Dermis microvascular lymphatic vessel endothelial cell (primary cell): ENCODE measurements at regions not wholly inside any gene's neighbourhood (a gene's known extent, or its start where the extent isn't known, plus 50 kb on each side); places are given as distances from the start of the nearest gene placed in this dataset.

Experiments
- DNase-seq, 2 donors: peaks; one replicate each; pipeline versions ENCODE4 v3.0.0 to v3.0.0-alpha.2; 2010; ENCODE audit warnings: low read depth in 2 of 2

DNA sequence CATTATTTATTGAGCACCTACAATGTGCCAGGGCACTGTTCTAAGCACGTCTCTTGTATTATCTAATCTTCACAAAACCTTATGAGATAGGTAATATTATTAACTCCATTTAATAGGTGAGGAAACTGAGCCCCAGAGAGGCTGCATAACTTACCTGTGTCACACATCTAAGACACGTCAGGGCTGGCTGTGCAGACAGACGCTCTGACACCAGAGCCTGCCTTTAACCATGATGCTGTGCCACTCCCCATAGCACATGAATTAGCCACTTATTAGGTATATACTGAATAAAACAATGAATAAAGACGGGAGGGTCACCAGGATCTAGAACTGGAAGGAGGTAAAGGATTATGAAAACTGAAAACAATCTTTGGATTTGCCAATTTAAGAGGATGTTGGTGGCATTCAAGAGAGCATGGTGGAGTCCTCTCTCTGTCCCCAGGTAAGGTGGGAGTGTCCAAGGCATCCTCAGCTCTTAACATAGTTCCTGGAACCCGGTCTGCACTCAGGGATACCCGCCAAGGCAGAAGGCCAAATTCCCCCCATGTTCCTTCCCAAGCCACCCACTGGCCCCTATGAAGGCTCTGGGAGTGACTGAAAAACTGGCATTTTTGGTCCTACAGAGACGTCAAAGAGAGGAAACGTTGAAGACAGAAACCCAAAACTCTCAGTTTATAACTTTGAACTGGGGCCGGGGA lies 479.7 kb downstream of the FOXO1 start:
- no peak for DNase-seq

- no peak for DNase-seq
Measured at GRCh38 chr13:40187324-40187795, 479.1 kb downstream of the FOXO1 start.

DNA sequence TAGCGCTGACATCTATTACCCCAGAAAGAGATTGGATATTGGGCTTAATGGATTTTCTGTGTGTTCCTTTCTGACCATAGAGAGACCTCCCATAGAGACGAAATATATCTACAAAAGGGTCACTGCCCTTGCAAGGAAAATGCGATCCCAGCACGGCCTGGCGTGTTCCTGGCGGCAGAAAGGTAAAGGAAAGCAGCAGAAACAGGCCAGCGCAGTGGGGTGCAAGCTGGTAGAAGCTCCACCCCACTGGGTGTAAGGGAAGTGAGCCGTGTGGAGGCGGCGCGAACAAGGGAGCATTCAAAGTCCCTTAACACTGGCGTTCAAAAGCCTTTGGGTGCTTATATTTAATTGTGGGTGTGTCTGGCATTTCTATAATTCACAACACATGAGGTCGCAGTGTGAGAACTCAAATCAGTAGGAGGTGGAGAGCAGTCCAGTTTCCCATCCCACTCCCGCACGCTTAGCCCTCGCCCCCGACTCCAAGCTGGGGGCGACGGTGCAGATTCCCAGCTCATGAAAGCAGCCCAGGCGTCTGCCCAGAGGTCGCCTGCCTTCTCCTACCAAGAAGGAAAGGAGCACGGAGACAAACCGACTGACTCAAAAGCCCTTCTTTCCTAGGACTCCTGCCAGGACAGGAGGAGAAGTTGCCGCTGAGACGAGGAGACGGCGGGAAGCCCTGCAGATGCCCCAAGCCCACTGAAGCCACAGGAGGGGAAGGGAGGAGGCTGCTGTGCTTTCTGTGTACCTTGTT lies 478.4 kb downstream of the FOXO1 start:
- no peak for DNase-seq

DNA sequence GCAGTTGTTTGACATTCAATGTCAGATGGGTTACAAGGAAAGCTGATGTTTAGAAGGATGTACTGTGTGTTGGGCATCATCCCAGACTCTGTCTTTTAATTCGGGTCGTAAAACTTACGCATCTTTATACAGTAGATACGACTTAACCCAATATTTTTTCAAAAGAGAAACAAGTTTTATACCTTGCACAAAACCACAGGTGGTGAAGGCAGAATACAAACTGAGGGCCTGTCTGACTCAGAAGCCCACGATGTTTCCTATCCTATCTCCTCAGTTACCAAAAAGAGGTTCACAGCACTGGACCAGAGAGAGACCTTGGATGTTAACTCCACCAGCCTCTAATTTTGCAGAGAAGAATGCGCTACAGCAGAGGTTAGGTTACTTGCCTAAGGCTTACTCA lies 477.0 kb downstream of the FOXO1 start:
- no peak for DNase-seq

GRCh38 chr13:40189898-40190630 lies 476.4 kb downstream of the FOXO1 start:
- DNase-seq: no peak

DNA sequence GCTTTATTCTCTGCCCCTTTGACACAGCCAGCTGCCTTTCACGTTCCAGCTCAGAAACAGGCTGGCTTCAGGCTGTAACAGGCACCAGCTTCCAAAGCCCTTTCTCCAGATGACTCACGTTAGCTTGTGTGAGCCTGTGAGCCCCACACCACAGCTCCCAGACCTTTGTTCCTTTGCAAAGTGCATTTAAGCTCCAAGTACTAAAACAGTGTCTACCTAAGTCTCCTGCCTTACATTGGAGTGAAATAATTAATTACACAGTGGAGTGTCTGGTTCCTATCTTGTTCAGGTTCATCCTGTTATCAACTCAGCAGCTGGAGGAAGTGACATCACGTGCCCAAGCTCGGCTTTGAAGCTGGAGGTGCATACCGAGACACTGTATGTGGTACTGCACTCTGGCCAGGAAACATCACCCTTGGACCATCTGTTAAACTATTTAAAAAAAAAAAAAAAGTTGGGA lies 475.8 kb downstream of the FOXO1 start:
- peak; percentile 37 to 85 for DNase-seq

- DNase-seq: peak in 1 of 2 donors; percentile 5
Measured at GRCh38 chr13:40191186-40191980, 475.1 kb downstream of the FOXO1 start.

DNA sequence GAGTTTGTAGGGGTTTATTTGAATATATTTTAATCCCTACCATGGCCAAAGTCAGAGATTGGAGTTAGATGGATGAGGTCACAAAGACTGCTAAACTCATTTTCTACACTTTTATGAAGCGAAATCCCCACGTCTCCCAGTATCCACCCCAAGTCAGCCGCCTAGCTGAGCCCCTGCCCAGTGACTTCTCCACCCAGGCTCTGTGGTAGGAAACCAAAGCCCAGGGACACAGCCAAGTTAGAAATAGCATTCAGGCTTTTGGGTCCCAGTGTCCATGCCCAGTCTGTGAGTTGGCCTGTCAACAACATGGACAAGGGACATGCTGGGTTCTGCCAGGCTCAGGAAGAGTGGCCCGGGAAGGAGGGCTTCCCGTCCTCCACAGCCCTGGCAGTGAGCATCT lies 474.0 kb downstream of the FOXO1 start:
- DNase-seq: no peak

GRCh38 chr13:40192858-40193257 lies 473.6 kb downstream of the FOXO1 start:
- DNase-seq: no peak

- peak; percentile 64 to 72 for DNase-seq
Measured at GRCh38 chr13:40193286-40194223, 472.9 kb downstream of the FOXO1 start.

DNA sequence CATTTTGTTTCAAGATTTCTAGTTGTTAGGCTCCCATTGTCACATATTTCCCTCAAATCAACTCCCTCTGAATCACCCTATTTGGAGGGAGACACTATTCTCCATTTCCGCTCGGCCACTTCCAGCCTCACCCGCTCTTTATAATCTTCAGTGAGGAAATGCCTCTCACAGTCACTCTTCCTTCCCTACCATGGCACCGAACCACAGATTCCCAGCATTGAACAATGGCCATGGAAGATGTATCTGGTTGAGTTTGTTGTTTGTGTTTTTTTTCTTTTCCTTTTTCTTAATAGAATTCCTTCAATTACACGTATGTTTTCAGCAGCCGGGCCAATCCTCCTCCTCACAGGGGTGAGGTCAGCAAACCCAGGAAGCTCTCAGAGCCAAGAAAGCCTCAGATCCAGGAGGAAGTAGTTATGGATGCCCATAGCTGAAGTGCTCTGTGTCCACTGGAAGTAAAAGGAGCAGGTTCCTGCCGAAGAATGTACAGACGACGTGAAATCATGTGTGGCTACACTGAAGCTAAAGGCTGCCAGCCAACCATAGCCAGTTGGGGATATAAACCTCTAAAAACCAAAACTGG lies 472.1 kb downstream of the FOXO1 start:
- DNase-seq: peak; percentile 86 to 96

- DNase-seq: no peak
Measured at GRCh38 chr13:40197049-40197448, 469.4 kb downstream of the FOXO1 start.

- DNase-seq: no peak
Measured at GRCh38 chr13:40197936-40198595, 468.4 kb downstream of the FOXO1 start.

- DNase-seq: peak in 1 of 2 donors; percentile 10
Measured at GRCh38 chr13:40200273-40200978, 466.0 kb downstream of the FOXO1 start.

DNA sequence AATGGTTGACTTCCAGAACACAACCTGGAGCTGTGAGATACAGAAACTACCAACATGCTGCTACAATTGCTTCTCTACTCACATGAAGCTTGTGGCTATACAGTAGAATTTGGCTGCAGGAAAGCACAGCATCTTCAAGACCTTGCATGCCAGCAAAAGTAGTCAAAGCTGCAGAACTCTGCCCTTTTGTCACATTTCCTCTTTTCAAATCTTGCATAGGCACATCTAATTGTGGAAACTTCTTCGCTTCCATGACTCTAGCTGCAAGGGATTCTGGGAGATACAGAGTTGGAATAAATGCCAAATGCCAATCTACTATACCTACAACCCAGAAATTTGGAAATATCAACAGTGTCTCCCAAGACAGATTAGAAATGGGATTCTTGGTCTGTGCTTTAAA lies 462.2 kb downstream of the FOXO1 start:
- DNase-seq: no peak

- DNase-seq: peak in 1 of 2 donors; percentile 12
Measured at GRCh38 chr13:40205771-40206240, 460.6 kb downstream of the FOXO1 start.

DNA sequence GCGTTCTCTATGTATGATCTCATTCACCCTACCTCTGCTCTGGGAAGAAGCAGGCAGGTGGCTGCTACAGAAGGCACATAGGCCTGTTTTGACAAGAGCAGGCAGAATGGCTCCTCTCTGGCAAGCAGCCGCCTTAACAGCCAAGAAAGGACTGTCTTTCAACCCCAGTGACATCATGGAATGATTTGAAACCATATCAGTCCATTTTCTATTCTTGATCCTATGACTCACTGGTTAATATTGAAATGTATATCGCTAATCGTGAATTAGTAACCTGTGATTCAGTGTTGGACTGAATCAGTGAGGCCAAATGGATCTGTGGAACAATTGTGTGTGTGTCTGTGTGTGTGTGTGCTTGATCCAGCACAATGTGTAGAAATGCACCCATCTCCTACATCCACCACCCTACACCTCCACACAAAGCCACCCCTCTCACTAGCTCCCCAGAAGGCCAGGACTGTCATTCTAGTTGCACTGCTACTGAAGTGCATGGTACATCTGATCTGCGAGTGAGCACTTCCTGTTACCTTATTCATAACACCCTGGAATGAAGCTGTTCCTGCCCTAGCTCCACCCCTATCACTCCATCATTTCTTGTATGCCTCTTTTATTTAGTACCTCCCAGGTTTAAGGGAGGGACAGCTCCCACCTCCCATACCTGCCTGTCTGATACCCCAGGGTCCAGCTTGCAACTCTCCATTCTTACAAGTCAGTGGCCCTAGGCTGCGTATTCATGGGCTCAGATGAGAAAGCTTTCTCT lies 460.0 kb downstream of the FOXO1 start:
- DNase-seq: peak; percentile 63 to 92

DNA sequence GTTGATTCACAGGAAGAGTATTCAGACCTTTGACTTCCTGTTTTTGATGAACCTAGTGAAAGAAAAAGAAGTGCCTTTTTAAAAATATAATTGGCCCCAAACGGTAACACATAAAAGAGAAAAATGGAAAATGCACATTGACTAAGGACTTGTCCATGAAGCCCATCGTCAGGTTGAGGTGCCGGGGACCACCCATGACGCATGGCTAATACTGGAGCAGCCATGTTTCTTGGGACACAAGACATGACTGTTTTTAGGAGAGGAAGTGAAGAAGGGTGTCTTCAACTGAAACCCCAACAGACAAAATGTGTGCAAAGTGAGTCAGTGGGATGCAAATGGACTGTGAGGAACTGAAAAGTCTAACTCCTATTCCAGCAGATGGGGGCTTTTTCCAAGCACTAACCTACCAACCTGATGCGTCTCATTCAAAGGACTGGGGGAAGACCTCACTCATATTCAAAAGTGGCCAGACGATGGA lies 459.4 kb downstream of the FOXO1 start:
- no peak for DNase-seq
